Eye (tissue), 1 donor: ENCODE measurements at regions not wholly inside any gene's neighbourhood (a gene's known extent, or its start where the extent isn't known, plus 50 kb on each side); places are given as distances from the start of the nearest gene placed in this dataset.

ENCODE experiments used
- DNase-seq: peaks from one replicate; pipeline ENCODE4 v3.0.0-alpha.2; 2015

GRCh38 chr5:173808079-173808808 lies 79.9 kb upstream of the CPEB4 start:
- DNase-seq: no peak

- no peak for DNase-seq
Observed at GRCh38 chr5:173809014-173809413, 79.1 kb upstream of the CPEB4 start.

- no peak for DNase-seq
Observed at GRCh38 chr5:173812811-173813550, 75.2 kb upstream of the CPEB4 start.

- DNase-seq: no peak
Observed at GRCh38 chr5:173814053-173814452, 74.1 kb upstream of the CPEB4 start.

GRCh38 chr5:173815571-173815970 lies 72.6 kb upstream of the CPEB4 start:
- no peak for DNase-seq

GRCh38 chr5:173816728-173817127 lies 71.4 kb upstream of the CPEB4 start:
- DNase-seq: no peak

- DNase-seq: no peak
Observed at GRCh38 chr5:173817561-173817960, 70.6 kb upstream of the CPEB4 start.

GRCh38 chr5:173819521-173819920 lies 68.6 kb upstream of the CPEB4 start:
- DNase-seq: no peak

GRCh38 chr5:173823274-173823644 lies 64.9 kb upstream of the CPEB4 start:
- DNase-seq: no peak

GRCh38 chr5:173823721-173824567 lies 64.2 kb upstream of the CPEB4 start:
- no peak for DNase-seq

- DNase-seq: no peak
Observed at GRCh38 chr5:173825215-173825865, 62.8 kb upstream of the CPEB4 start.

GRCh38 chr5:173826086-173826427 lies 62.1 kb upstream of the CPEB4 start:
- DNase-seq: no peak

GRCh38 chr5:173826428-173827350 lies 61.5 kb upstream of the CPEB4 start:
- no peak for DNase-seq

GRCh38 chr5:173828952-173829351 lies 59.2 kb upstream of the CPEB4 start:
- no peak for DNase-seq

- DNase-seq: peak; percentile 81
Observed at GRCh38 chr5:173829826-173830225, 58.3 kb upstream of the CPEB4 start.

GRCh38 chr5:173830421-173830820 lies 57.7 kb upstream of the CPEB4 start:
- no peak for DNase-seq

GRCh38 chr5:173831196-173831914 lies 56.8 kb upstream of the CPEB4 start:
- no peak for DNase-seq

- no peak for DNase-seq
Observed at GRCh38 chr5:173832386-173832785, 55.8 kb upstream of the CPEB4 start.

GRCh38 chr5:173833196-173833985 lies 54.8 kb upstream of the CPEB4 start:
- DNase-seq: peak; percentile 58

GRCh38 chr5:173834071-173834771 lies 53.9 kb upstream of the CPEB4 start:
- no peak for DNase-seq
